ENCODE measurements at regions not wholly inside any gene's neighbourhood (a gene's known extent, or its start where the extent isn't known, plus 50 kb on each side); places are given as distances from the start of the nearest gene placed in this dataset.

- no peak for DNase-seq
- Histone ChIP-seq H3K27ac (no peak overlapping the region), H3K36me3 (replicated peaks) (no peaks in the 10 kb centered on the region), H3K4me3 (ENCODE audit: low read depth, low read length) (no peak overlapping the region), H3K27me3 (replicated peaks) (no peaks in the 10 kb centered on the region)
- in situ Hi-C loops (cut with HindIII; ENCODE audit: low pct_ligation_motif_present, low sequenced_read_pairs): no loop called here
- TF ChIP-seq, protein P1, sequence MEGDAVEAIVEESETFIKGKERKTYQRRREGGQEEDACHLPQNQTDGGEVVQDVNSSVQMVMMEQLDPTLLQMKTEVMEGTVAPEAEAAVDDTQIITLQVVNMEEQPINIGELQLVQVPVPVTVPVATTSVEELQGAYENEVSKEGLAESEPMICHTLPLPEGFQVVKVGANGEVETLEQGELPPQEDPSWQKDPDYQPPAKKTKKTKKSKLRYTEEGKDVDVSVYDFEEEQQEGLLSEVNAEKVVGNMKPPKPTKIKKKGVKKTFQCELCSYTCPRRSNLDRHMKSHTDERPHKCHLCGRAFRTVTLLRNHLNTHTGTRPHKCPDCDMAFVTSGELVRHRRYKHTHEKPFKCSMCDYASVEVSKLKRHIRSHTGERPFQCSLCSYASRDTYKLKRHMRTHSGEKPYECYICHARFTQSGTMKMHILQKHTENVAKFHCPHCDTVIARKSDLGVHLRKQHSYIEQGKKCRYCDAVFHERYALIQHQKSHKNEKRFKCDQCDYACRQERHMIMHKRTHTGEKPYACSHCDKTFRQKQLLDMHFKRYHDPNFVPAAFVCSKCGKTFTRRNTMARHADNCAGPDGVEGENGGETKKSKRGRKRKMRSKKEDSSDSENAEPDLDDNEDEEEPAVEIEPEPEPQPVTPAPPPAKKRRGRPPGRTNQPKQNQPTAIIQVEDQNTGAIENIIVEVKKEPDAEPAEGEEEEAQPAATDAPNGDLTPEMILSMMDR (IDR thresholded peaks at IDR 0.05; ENCODE audit: low read depth, low read length, missing control alignments): no peak
Observed at GRCh38 chr3:83948771-83949170, 1010.0 kb upstream of the CADM2 start.

GRCh38 chr3:83953417-83954089, 1005.2 kb upstream of the CADM2 start:
- Histone ChIP-seq H3K4me3 (ENCODE audit: low read depth, low read length) (no peak overlapping the region), H3K36me3 (replicated peaks) (no peaks in the 10 kb centered on the region), H3K27ac (no peak overlapping the region), H3K27me3 (replicated peaks) (no peaks in the 10 kb centered on the region)
- no peak for DNase-seq
- in situ Hi-C loops (cut with HindIII; ENCODE audit: low pct_ligation_motif_present, low sequenced_read_pairs): no loop called here
- TF ChIP-seq, protein P1 (IDR thresholded peaks at IDR 0.05; ENCODE audit: low read depth, low read length, missing control alignments): no peak

GRCh38 chr3:83956431-83956830, 1002.4 kb upstream of the CADM2 start:
- H3K36me3 ChIP-seq (replicated peaks): no peaks in the 10 kb centered on the region
- no peak overlapping the region for H3K4me3 ChIP-seq (ENCODE audit: low read depth, low read length)
- no peak for DNase-seq
- TF ChIP-seq, protein P1 (IDR thresholded peaks at IDR 0.05; ENCODE audit: low read depth, low read length, missing control alignments): no peak
- no peaks in the 10 kb centered on the region for H3K27me3 ChIP-seq (replicated peaks)
- no peak overlapping the region for H3K27ac ChIP-seq
- in situ Hi-C loops (cut with HindIII; ENCODE audit: low pct_ligation_motif_present, low sequenced_read_pairs): no loop called here

- H3K27me3 ChIP-seq (replicated peaks): no peaks in the 10 kb centered on the region
- H3K4me3 ChIP-seq (ENCODE audit: low read depth, low read length): no peak overlapping the region
- H3K36me3 ChIP-seq (replicated peaks): no peaks in the 10 kb centered on the region
- TF ChIP-seq, protein P1 (IDR thresholded peaks at IDR 0.05; ENCODE audit: low read depth, low read length, missing control alignments): no peak
- no peak for DNase-seq
- in situ Hi-C loops (cut with HindIII; ENCODE audit: low pct_ligation_motif_present, low sequenced_read_pairs): no loop called here
- H3K27ac ChIP-seq: no peak overlapping the region
Observed at GRCh38 chr3:83968356-83968755, 990.4 kb upstream of the CADM2 start.

DNA sequence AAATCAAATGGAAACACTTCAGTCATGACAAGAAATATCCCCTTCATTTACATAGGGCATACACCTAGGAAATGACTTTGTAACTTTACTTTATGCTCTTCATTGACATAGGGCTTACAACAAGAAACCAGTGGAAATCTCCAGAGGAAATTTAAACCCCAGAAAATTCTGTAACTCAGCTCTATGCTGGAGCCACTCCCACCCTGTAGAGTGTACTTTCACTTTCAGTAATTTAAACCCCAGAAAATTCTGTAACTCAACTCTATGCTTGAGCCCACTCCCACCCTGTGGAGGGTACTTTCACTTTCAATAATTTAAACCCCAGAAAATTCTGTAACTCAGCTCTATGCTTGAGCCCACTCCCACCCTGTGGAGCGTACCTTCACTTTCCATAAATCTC, 987.1 kb upstream of the CADM2 start:
- TF ChIP-seq, protein P1 (IDR thresholded peaks at IDR 0.05; ENCODE audit: low read depth, low read length, missing control alignments): no peak
- in situ Hi-C loops (cut with HindIII; ENCODE audit: low pct_ligation_motif_present, low sequenced_read_pairs): no loop called here

DNA sequence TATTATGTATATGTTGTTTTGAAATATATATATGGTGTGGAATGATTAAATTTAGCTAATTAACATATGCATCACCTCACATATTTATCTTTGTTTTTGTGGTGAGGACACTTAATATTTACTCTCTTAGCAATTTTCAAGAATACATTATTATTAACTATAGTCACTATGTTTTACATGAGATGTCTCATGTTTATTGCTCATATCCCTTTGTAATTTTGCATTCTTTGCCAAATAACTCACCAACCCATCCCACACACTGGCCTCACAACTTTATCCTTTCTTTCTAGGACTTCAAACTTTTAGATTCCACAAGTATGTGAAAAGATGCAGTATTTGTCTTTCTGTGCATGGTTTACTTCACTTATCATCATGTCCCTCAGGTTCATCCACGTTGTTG, 950.2 kb upstream of the CADM2 start:
- Histone ChIP-seq H3K36me3 (replicated peaks) (no peaks in the 10 kb centered on the region), H3K27me3 (replicated peaks) (no peaks in the 10 kb centered on the region), H3K27ac (no peak overlapping the region), H3K4me3 (ENCODE audit: low read depth, low read length) (no peak overlapping the region)
- in situ Hi-C loops (cut with HindIII; ENCODE audit: low pct_ligation_motif_present, low sequenced_read_pairs): no loop called here
- DNase-seq: no peak
- TF ChIP-seq, protein P1 (IDR thresholded peaks at IDR 0.05; ENCODE audit: low read depth, low read length, missing control alignments): no peak

More for the DNA sequence above, 987.1 kb upstream of the CADM2 start:
- Histone ChIP-seq H3K36me3 (replicated peaks) (no peaks in the 10 kb centered on the region), H3K27ac (no peak overlapping the region), H3K4me3 (ENCODE audit: low read depth, low read length) (no peak overlapping the region), H3K27me3 (replicated peaks) (no peaks in the 10 kb centered on the region)
- DNase-seq: no peak

All from brain microvascular endothelial cell (primary cell).